GM23338 (cell line): ENCODE measurements at regions not wholly inside any gene's neighbourhood (a gene's known extent, or its start where the extent isn't known, plus 50 kb on each side); places are given as distances from the start of the nearest gene placed in this dataset.

Source experiments
- ATAC-seq: fragments of 200-7000 bp; cut with Tn5 transposase; 3 replicates; pipeline ENCODE4 v1.9.1; 2020
- DNase-seq: peaks from one replicate; pipeline ENCODE4 v3.0.0-alpha.2; 2015; ENCODE audit warnings: low spot score
- H2AFZ ChIP-seq: fragments of 200-600 bp; sonication (generic); 2 replicates; pipeline ENCODE4 v1.8.0; 2016; ENCODE audit warnings: antibody characterized with exemption, mild to moderate bottlenecking, moderate library complexity
- H3F3A ChIP-seq: fragments of 200-600 bp; sonication (generic); replicated peaks from 2 replicates; pipeline ENCODE4 v1.8.0; 2017; ENCODE audit warnings: antibody characterized with exemption, mixed run types, low read depth
- H3K27ac ChIP-seq: fragments of 200-600 bp; sonication (generic); 2 replicates; pipeline ENCODE4 v1.6.1; 2016; ENCODE audit warnings: low read depth
- H3K27me3 ChIP-seq: fragments of 200-600 bp; sonication (generic); 2 replicates; pipeline ENCODE4 v1.8.0; 2016; ENCODE audit warnings: mild to moderate bottlenecking, mixed run types, moderate library complexity; ENCODE audit not compliant: insufficient read depth
- H3K36me3 ChIP-seq: fragments of 200-600 bp; sonication (generic); 2 replicates; pipeline ENCODE4 v1.8.0; 2016; ENCODE audit warnings: mild to moderate bottlenecking; ENCODE audit not compliant: insufficient read depth
- H3K4me1 ChIP-seq: fragments of 200-600 bp; sonication (generic); 2 replicates; pipeline ENCODE4 v1.8.0; 2016; ENCODE audit warnings: mild to moderate bottlenecking, moderate library complexity; ENCODE audit not compliant: insufficient read depth
- H3K4me2 ChIP-seq: fragments of 200-600 bp; sonication (generic); 2 replicates; pipeline ENCODE4 v1.7.1; 2017; ENCODE audit warnings: mixed run types
- H3K4me3 ChIP-seq: fragments of 200-600 bp; sonication (generic); 2 replicates; pipeline ENCODE4 v1.6.1; 2016; ENCODE audit warnings: mixed run types
- H3K79me2 ChIP-seq: fragments of 200-600 bp; sonication (generic); replicated peaks from 2 replicates; pipeline ENCODE4 v1.8.0; 2017; ENCODE audit warnings: mild to moderate bottlenecking; ENCODE audit not compliant: insufficient read depth
- H3K9me2 ChIP-seq: fragments of 200-600 bp; sonication (generic); 2 replicates; pipeline ENCODE4 v1.8.0; 2017; ENCODE audit not compliant: insufficient read depth
- H4K20me1 ChIP-seq: fragments of 200-600 bp; sonication (generic); replicated peaks from 2 replicates; pipeline ENCODE4 v1.8.0; 2017; ENCODE audit warnings: mild to moderate bottlenecking; ENCODE audit not compliant: insufficient read depth
- H3K27ac Mint-ChIP-seq: 2 replicates; pipeline ENCODE4 v1.8.0; 2020; ENCODE audit warnings: inconsistent platforms, mild to moderate bottlenecking, moderate library complexity, mixed read lengths
- H3K27me3 Mint-ChIP-seq: 3 replicates; pipeline ENCODE4 v1.8.0; 2022; ENCODE audit warnings: low read depth, mild to moderate bottlenecking, moderate library complexity, mixed read lengths, inconsistent platforms; ENCODE audit not compliant: insufficient read depth, poor library complexity
- H3K36me3 Mint-ChIP-seq: 3 replicates; pipeline ENCODE4 v1.8.0; 2021; ENCODE audit warnings: low read depth, mild to moderate bottlenecking, inconsistent platforms, moderate library complexity, mixed read lengths
- H3K4me1 Mint-ChIP-seq: 3 replicates; pipeline ENCODE4 v1.8.0; 2020; ENCODE audit warnings: mild to moderate bottlenecking, inconsistent platforms, mixed read lengths
- H3K4me3 Mint-ChIP-seq: 3 replicates; pipeline ENCODE4 v1.8.0; 2021; ENCODE audit warnings: moderate library complexity, mild to moderate bottlenecking, inconsistent platforms, mixed read lengths
- H3K9me3 Mint-ChIP-seq: 3 replicates; pipeline ENCODE4 v1.8.0; 2020; ENCODE audit warnings: moderate library complexity, mild to moderate bottlenecking, inconsistent platforms, mixed read lengths
- CREB1 ChIP-seq: fragments of 250-450 bp; sonication (Bioruptor Pico); IDR thresholded peaks from 2 replicates; pipeline ENCODE4 v1.5.0; 2020; ENCODE audit warnings: low read depth, mild to moderate bottlenecking, moderate library complexity
- CTCF ChIP-seq, 2 experiments: fragments of 200-600 bp in 1 of 2; sonication (generic) in 1 of 2; conservative IDR thresholded peaks; 2 replicates each; pipeline versions ENCODE4 v1.5.1 to v1.6.1; 2016 to 2017; ENCODE audit warnings: antibody characterized with exemption in 2 of 2, low read depth in 2 of 2, mild to moderate bottlenecking in 2 of 2, moderate library complexity in 1 of 2
- EZH2phosphoT487 ChIP-seq: fragments of 200-600 bp; sonication (generic); IDR thresholded peaks from one replicate; pipeline ENCODE4 v1.8.1; 2018; ENCODE audit warnings: antibody characterized with exemption; ENCODE audit not compliant: unreplicated experiment
- NANOG ChIP-seq: IDR thresholded peaks from 2 replicates; pipeline ENCODE4 v1.6.1; 2016; ENCODE audit warnings: antibody characterized with exemption, borderline replicate concordance
- POLR2AphosphoS5 ChIP-seq: IDR thresholded peaks from 2 replicates; pipeline ENCODE4 v1.6.1; 2016; ENCODE audit warnings: antibody characterized with exemption, low read depth
- STAT1 ChIP-seq: IDR thresholded peaks from one replicate; pipeline ENCODE4 v1.6.1; 2016; ENCODE audit warnings: antibody characterized with exemption; ENCODE audit not compliant: unreplicated experiment
- ZNF114 ChIP-seq: fragments of 250-450 bp; sonication (Bioruptor Pico); IDR thresholded peaks from 2 replicates; pipeline ENCODE4 v1.5.0; 2020; ENCODE audit warnings: mild to moderate bottlenecking, moderate library complexity
- ZNF331 ChIP-seq: fragments of 250-450 bp; sonication (Bioruptor Pico); IDR thresholded peaks from 2 replicates; pipeline ENCODE4 v1.5.0; 2020; ENCODE audit warnings: low read depth, mild to moderate bottlenecking, moderate library complexity
- TF ChIP-seq, protein P1 (sequence below): IDR thresholded peaks from 2 replicates; pipeline ENCODE4 v1.6.1; 2016; ENCODE audit warnings: antibody characterized with exemption
- TF ChIP-seq, protein P2 (sequence below): fragments of 250-450 bp; sonication (Bioruptor Pico); IDR thresholded peaks from 2 replicates; pipeline ENCODE4 v1.5.0; 2020; ENCODE audit warnings: mild to moderate bottlenecking, moderate library complexity

GRCh38 chr9:8085986-8086385 lies 286.4 kb upstream of the DMAC1 start (continued):
- no peak for TF ChIP-seq CTCF (conservative IDR thresholded peaks at IDR 0.05; ENCODE audit: low read depth in 2 of 2)
- no peak for TF ChIP-seq CREB1 (CRISPR knock-in tag)
- no peak for TF ChIP-seq ZNF114 (CRISPR knock-in tag)

GRCh38 chr9:8078641-8079140 lies 279.1 kb upstream of the DMAC1 start:
- no peaks in the 10 kb centered on the region for H3K36me3 Mint-ChIP-seq
- Histone ChIP-seq H3K4me3 (no peak overlapping the region), H2AFZ (no peak overlapping the region), H3K9me2 (0 out of 2 replicates have a peak, but pooled peaks cover 5% of the 10 kb centered on the region), H3K27ac (no peak overlapping the region), H4K20me1 (no peaks in the 10 kb centered on the region), H3K79me2 (no peaks in the 10 kb centered on the region), H3F3A (no peaks in the 10 kb centered on the region), H3K4me2 (no peak overlapping the region), H3K4me1 (no peaks in the 10 kb centered on the region), H3K36me3 (no peaks in the 10 kb centered on the region), H3K27me3 (no peaks in the 10 kb centered on the region)
- ATAC-seq (no peak), DNase-seq (no peak)
- TF ChIP-seq ZNF331 (CRISPR knock-in tag) (no peak), STAT1 (no peak), NANOG (no peak), EZH2phosphoT487 (no peak)
- TF ChIP-seq, protein P1, sequence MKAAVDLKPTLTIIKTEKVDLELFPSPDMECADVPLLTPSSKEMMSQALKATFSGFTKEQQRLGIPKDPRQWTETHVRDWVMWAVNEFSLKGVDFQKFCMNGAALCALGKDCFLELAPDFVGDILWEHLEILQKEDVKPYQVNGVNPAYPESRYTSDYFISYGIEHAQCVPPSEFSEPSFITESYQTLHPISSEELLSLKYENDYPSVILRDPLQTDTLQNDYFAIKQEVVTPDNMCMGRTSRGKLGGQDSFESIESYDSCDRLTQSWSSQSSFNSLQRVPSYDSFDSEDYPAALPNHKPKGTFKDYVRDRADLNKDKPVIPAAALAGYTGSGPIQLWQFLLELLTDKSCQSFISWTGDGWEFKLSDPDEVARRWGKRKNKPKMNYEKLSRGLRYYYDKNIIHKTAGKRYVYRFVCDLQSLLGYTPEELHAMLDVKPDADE = no peak
- no peaks in the 10 kb centered on the region for H3K4me1 Mint-ChIP-seq
- peaks cover 3% of the 10 kb centered on the region; the same call in 2 of the 3 replicates for H3K9me3 Mint-ChIP-seq
- no peaks in the 10 kb centered on the region for H3K27me3 Mint-ChIP-seq
- no peak overlapping the region for H3K4me3 Mint-ChIP-seq
- H3K27ac Mint-ChIP-seq = no peak overlapping the region

GRCh38 chr9:8074713-8075286 lies 275.2 kb upstream of the DMAC1 start:
- no peaks in the 10 kb centered on the region for H3K27me3 Mint-ChIP-seq
- no peak for ATAC-seq
- no peak overlapping the region for H3K4me3 Mint-ChIP-seq
- no peaks in the 10 kb centered on the region; the same call in 2 of the 3 replicates for H3K9me3 Mint-ChIP-seq
- H3K27ac Mint-ChIP-seq = no peak overlapping the region
- peaks cover 4% of the 10 kb centered on the region for H3K4me1 Mint-ChIP-seq
- no peak overlapping the region for H3K4me2 ChIP-seq
- no peak overlapping the region for H2AFZ ChIP-seq
- H3K4me3 ChIP-seq = no peak overlapping the region
- no peaks in the 10 kb centered on the region for H3K27me3 ChIP-seq
- no peaks in the 10 kb centered on the region for H3K4me1 ChIP-seq
- no peaks in the 10 kb centered on the region for H3F3A ChIP-seq
- no peak for DNase-seq
- no peak overlapping the region for H3K27ac ChIP-seq
- no peaks in the 10 kb centered on the region for H3K36me3 ChIP-seq
- no peaks in the 10 kb centered on the region for H3K79me2 ChIP-seq
- H3K36me3 Mint-ChIP-seq = no peaks in the 10 kb centered on the region
- H3K9me2 ChIP-seq = 0 out of 2 replicates have a peak, but pooled peaks cover 5% of the 10 kb centered on the region
- no peaks in the 10 kb centered on the region for H4K20me1 ChIP-seq
- TF ChIP-seq CREB1 (CRISPR knock-in tag) (no peak), POLR2AphosphoS5 (no peak)
- TF ChIP-seq, protein P2, sequence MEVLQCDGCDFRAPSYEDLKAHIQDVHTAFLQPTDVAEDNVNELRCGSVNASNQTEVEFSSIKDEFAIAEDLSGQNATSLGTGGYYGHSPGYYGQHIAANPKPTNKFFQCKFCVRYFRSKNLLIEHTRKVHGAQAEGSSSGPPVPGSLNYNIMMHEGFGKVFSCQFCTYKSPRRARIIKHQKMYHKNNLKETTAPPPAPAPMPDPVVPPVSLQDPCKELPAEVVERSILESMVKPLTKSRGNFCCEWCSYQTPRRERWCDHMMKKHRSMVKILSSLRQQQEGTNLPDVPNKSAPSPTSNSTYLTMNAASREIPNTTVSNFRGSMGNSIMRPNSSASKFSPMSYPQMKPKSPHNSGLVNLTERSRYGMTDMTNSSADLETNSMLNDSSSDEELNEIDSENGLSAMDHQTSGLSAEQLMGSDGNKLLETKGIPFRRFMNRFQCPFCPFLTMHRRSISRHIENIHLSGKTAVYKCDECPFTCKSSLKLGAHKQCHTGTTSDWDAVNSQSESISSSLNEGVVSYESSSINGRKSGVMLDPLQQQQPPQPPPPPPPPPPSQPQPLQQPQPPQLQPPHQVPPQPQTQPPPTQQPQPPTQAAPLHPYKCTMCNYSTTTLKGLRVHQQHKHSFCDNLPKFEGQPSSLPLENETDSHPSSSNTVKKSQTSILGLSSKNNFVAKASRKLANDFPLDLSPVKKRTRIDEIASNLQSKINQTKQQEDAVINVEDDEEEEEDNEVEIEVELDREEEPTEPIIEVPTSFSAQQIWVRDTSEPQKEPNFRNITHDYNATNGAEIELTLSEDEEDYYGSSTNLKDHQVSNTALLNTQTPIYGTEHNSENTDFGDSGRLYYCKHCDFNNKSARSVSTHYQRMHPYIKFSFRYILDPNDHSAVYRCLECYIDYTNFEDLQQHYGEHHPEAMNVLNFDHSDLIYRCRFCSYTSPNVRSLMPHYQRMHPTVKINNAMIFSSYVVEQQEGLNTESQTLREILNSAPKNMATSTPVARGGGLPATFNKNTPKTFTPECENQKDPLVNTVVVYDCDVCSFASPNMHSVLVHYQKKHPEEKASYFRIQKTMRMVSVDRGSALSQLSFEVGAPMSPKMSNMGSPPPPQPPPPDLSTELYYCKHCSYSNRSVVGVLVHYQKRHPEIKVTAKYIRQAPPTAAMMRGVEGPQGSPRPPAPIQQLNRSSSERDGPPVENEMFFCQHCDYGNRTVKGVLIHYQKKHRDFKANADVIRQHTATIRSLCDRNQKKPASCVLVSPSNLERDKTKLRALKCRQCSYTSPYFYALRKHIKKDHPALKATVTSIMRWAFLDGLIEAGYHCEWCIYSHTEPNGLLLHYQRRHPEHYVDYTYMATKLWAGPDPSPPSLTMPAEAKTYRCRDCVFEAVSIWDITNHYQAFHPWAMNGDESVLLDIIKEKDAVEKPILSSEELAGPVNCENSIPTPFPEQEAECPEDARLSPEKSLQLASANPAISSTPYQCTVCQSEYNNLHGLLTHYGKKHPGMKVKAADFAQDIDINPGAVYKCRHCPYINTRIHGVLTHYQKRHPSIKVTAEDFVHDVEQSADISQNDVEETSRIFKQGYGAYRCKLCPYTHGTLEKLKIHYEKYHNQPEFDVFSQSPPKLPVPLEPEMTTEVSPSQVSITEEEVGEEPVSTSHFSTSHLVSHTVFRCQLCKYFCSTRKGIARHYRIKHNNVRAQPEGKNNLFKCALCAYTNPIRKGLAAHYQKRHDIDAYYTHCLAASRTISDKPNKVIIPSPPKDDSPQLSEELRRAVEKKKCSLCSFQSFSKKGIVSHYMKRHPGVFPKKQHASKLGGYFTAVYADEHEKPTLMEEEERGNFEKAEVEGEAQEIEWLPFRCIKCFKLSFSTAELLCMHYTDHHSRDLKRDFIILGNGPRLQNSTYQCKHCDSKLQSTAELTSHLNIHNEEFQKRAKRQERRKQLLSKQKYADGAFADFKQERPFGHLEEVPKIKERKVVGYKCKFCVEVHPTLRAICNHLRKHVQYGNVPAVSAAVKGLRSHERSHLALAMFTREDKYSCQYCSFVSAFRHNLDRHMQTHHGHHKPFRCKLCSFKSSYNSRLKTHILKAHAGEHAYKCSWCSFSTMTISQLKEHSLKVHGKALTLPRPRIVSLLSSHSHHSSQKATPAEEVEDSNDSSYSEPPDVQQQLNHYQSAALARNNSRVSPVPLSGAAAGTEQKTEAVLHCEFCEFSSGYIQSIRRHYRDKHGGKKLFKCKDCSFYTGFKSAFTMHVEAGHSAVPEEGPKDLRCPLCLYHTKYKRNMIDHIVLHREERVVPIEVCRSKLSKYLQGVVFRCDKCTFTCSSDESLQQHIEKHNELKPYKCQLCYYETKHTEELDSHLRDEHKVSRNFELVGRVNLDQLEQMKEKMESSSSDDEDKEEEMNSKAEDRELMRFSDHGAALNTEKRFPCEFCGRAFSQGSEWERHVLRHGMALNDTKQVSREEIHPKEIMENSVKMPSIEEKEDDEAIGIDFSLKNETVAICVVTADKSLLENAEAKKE = no peak
- TF ChIP-seq, protein P1 = no peak
